HG03135 (cell line): ENCODE measurements at regions not wholly inside any gene's neighbourhood (a gene's known extent, or its start where the extent isn't known, plus 50 kb on each side); places are given as distances from the start of the nearest gene placed in this dataset.

Experiments
- ATAC-seq: cut with Tn5 transposase; IDR thresholded peaks from one replicate; pipeline ENCODE4 v1.9.1; 2021; ENCODE audit warnings: mild to moderate bottlenecking, moderate library complexity; ENCODE audit not compliant: unreplicated experiment

DNA sequence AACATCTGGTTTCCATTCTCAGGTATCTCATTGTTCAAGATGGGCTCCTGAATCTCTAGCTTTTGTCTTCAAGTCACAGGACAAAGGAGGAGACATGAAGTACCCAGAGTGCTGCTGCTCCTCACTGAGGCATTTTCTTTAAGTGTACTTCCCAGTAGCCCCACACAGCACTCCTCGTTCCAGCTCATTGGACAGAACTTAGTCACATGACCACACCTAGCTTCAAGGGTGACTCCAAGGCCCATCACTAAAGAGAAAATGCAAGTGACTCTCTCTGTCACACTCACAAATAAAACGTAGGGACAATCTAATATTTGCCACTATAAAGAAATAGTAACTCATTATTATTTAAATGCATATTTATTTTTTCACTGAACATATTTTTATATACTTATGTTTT lies 58.3 kb upstream of the NEUROD6 start:
- ATAC-seq, result no peak

- no peak for ATAC-seq
These were observed 66.7 kb upstream of the NEUROD6 start for GRCh38 chr7:31407178-31407676.

DNA sequence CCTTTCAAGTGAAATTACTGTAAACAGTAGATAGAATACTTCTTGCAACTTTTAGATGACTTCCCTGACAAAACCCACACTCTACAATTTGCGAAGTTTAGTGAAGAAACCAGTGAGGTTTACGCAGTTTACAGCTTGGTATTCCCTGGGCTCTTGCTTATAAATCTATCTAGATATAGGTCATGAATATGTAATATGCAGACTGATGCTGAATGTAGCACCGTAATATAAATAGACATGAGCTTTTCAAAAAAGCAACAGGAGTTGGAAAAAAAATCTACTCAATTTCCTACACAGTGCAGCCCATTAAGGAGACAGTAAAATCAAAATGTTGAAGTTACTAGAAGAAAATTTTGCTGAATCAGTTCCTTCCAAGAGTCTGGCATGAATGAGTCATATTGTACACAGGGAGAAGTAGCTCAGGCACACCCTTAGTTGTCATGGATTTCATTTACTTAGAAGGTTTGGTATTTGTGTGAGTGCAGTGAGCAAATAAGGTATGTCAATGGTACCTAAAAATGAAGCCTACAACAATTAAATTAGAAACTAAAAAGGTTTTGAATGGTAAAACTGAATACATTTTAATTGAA lies 67.7 kb upstream of the NEUROD6 start:
- no peak for ATAC-seq

- no peak for ATAC-seq
These were observed 69.7 kb upstream of the NEUROD6 start for GRCh38 chr7:31410265-31410664.

DNA sequence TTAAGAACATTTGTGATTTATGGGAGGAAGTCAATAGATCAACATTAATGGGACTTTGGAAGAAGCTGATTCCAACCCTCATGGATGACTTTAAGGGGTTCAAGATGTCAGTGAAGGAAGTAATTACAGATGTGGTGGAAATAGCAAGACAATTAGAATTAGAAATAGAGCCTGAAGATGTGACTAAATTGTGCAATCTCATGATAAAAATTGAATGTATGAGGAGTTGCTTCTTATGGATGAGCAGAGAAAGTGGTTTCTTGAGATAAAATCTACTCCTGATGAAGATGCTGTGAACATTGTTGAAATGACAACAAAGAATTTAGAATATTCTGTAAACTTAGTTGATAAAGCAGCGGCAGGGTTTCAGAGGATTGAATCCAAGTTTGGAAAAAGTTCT lies 70.9 kb upstream of the NEUROD6 start:
- no peak for ATAC-seq

DNA sequence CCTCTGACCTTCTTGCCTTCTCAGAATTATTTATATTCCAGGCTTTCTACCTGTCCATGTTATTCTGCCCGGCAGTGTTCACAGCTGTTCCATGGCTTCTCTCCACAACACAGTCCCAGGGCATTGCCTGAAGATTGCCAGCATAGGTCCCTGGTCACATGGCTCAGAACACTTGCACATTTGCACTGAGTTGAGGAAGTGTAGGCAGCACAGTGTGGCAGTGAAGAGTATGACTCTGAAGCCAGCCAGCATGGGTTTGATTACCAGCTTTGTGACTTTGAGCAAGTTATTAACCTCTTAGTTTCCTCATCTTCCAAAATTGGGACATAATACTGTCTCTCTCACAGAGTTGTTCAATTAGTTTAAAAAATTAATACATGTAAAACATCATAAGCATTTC lies 73.2 kb upstream of the NEUROD6 start:
- no peak for ATAC-seq

DNA sequence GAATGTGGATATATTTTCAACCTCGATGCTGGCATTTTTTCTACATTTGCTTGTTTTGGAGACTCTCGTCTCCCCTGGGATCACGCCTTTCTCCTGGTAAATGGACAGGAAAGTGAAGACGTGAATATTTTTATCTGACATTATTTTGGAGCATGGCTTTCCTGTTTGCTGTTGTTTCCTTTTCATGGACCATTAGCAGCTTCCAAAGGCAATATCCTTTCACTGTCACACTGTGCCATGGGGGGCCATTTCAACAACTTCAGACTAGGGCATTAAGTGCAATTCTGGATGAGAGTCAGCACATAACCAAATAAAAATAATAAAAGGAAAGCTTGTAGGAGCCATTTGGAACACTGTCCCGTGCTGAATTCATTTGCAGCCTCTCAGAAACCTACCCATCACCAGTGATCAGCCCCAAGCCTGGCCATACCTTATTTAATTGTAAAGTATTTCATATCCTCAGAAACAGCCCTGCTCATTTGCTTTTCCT lies 75.9 kb upstream of the NEUROD6 start:
- no peak for ATAC-seq

DNA sequence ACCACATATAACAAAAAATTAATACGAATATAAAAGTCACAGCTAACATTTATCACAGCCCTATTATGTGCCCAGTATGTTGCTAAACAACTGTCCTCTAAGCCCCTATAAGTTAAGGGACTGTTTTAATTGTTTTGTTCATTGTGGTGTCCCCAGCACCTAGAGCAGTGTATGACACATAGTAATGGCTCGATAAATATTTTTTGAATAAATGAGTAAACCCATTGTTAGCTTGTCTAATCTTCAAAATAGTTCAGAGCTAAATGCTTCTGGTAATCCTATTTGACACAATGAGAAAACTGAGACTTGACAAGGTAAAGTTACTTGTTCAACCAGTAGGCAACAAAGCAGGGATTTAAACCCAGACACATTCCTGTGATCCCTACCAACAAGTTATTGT lies 78.4 kb upstream of the NEUROD6 start:
- ATAC-seq, result no peak

- no peak for ATAC-seq
These were observed 79.1 kb upstream of the NEUROD6 start for GRCh38 chr7:31419505-31420055.

- ATAC-seq, result no peak
These were observed 80.4 kb upstream of the NEUROD6 start for GRCh38 chr7:31420948-31421347.

DNA sequence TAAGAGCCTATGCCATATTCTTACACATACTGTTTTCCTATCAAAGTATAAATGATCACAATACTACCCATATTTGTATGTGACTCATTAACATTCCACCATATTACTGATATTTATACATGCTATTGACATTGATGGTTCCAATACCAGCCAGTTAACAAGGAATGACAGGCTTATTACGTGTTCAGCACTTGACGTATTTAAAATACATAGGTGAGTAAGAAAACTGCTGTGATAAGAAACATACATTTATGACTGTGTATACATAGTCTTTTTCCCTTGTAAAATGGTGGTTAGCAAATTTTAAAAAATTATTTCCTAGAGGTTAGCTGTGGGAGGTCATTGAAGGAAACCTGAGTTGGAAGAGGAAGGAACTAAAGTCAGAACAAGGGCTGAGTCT lies 81.1 kb upstream of the NEUROD6 start:
- ATAC-seq, result no peak

DNA sequence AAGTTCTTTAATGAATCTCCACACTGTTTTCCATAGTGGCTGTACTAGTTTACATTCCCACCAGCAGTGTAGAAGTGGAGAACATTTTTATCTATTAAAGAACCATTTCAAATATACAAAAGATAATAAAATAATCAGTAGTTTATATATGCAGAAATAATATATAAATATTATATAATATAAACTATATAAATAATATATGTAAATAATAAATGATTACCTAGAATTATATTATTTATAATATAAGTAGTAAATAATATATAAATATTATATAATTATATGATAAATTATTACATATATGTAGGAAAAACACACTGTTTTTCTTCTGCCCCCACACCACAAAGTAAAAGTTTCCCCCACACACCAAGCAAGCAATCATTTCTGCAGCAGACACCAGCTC lies 83.5 kb upstream of the NEUROD6 start:
- ATAC-seq, result no peak

DNA sequence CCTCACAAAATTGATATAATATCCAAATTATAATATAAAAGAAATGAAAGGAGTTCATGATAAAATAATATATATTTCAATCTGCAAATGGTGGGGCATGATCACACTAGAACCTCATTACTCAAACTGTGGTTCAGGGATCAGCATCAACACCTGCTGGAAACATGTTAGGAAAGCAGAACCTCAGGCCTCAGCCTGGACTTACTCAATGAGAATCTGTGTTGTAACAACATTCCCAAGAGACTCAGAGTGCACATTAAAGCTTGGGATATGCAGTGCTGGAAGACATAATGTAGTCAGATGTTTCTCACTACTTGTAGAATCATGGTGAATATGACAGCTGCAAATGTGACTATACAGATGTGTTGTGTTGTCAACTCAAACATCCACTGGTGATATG lies 81.7 kb upstream of the ITPRID1 start:
- ATAC-seq, result no peak

GRCh38 chr7:31432836-31433340 lies 81.0 kb upstream of the ITPRID1 start:
- no peak for ATAC-seq

GRCh38 chr7:31437250-31437865 lies 76.5 kb upstream of the ITPRID1 start:
- no peak for ATAC-seq

DNA sequence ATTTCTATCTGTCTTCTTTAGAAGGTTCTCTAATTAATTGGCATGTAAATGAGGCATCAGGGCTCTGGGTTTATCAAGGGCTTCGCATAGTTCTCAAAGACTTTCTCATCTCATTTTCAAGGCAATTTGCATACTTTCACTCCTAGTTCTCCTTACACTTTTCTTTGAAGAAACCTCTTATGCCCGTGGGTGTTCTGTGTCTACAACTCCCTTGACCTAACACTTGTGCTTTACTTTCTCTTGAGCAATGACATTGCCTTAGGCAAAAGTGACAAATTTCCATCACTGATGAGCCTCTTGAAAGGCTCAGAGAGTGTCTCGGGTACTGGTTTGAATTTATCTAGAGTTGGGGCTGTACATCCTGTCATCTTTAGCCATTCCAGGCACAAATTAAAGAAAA lies 74.7 kb upstream of the ITPRID1 start:
- ATAC-seq, result no peak

- no peak for ATAC-seq
These were observed 73.4 kb upstream of the ITPRID1 start for GRCh38 chr7:31440511-31440910.

DNA sequence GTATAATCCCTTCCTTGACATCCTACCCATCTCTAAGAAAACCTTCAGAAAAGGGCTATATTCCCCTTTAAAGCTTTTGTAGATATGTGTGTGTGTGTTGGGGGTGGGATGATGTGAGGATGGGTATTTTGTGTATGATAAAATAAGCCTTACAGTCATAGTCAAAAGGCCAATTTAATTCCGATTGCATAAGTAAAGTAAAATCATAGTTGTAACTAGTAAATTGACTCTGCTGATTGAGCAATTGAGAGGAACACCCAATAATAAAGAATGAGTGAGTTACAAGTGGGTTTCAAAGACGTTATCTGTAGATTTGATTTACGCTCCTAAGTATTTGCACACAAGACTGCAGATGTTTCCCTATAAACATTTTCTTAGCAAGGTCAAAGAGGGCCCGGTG lies 71.3 kb upstream of the ITPRID1 start:
- no peak for ATAC-seq

DNA sequence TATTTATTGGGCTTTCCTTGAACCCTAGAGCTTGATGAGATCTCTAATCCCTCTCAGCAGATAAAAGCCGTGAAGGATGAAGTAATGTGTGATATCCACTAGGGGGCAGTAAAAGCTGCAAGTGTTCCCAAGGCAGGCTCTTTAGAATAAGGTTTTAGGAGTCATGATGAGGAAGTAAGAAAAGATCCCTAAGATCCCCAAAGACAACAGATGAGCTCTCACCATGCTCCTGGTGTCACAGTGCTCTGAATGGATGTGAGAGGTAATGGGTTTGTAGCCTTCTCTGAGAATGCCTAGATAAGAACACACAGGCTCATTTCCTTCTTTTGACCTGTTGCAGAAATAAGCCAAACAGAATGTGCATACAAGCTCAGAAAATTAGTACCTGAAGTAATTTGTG lies 70.4 kb upstream of the ITPRID1 start:
- peak; percentile 74 for ATAC-seq

DNA sequence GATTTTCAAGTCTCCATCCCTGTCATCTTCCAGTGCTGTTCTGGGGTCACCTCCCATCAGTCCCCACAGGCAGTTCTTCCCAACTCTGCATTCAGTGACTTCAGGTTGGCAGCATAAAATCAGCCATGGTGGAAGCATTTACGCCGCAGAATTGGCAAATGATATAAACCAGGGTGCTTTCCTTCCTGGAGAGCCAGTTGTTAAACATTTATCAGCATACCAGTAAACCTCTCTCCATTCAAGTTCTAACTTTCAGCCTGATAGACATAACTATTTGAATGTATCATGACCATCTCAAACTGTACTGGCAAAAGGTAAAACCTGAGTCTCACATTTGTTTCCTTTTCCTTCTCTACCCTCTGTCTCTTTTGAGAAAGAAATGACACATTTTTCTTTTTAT lies 69.7 kb upstream of the ITPRID1 start:
- ATAC-seq, result no peak

DNA sequence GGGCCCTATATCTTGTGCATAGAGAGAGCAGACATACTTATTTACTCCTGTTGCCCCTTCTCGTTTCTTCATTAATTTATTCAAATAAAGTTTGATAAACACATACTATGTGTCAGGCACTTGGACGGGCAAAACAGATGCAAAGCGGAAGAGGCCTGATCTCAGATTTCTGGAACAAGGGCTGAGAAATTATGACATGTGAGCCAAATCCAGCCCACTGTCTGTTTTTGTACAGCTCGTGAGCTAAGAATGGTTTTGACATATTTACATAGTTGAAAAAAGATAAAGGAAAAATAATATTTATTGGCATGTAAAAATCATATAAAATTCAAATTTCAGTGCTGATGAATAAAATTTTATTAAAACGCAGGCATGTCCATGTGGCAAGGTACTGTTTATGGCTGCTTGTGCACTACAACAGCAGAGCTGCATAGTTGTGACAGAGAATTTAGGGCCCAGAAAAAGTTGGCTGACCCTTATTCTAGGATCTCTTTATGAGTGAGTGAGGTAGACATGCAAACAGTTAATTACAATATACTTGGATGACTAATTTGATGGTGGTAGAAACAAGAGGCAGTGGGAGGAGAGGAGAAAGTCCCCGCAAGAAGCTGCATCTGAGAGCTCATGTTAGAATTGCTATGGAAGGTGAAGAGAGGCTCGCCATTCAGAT lies 68.1 kb upstream of the ITPRID1 start:
- no peak for ATAC-seq

DNA sequence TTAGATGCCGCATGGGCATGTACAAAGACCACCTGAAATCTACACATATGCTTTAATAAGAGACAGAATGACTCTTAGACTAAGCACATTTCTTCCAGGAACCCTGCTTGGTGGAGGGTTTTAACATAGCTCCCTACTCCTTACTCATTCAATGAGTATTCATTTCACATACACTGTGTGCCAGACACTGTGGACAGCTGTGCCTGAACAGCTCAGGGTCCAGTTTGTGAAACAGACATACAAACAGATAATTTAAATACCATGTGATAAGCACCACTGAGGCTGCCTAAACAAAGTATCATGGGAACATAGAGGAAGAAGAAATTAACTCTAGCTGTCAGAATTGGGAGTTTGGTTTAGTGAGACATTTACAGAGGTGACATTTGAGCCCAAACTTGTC lies 65.2 kb upstream of the ITPRID1 start:
- no peak for ATAC-seq
